ENCODE measurements at regions not wholly inside any gene's neighbourhood (a gene's known extent, or its start where the extent isn't known, plus 50 kb on each side); places are given as distances from the start of the nearest gene placed in this dataset.

GRCh38 chr12:77225373-77225772 is 160.0 kb upstream of the E2F7 start:
- Histone ChIP-seq H3K4me3 (ENCODE audit: insufficient read depth, low read depth, low read length) (no peak overlapping the region), H3K27me3 (ENCODE audit: control insufficient read depth, insufficient read depth, low read length) (no peaks in the 10 kb centered on the region), H3K18ac (ENCODE audit: low read depth, low read length) (no peak overlapping the region), H3K36me3 (ENCODE audit: control insufficient read depth, insufficient read depth, low read length) (no peaks in the 10 kb centered on the region), H3K9me3 (ENCODE audit: control insufficient read depth, insufficient read depth, low read length) (no peaks in the 10 kb centered on the region), H2BK20ac (ENCODE audit: low read depth, low read length) (no peak overlapping the region), H2BK120ac (ENCODE audit: low read depth, low read length) (no peak overlapping the region), H4K8ac (ENCODE audit: low read depth in 2 of 2, low read length in 2 of 2) (no peak overlapping the region), H3K9me1 (ENCODE audit: insufficient read depth, low read length) (no peaks in the 10 kb centered on the region), H3K23ac (ENCODE audit: low read depth, low read length) (no peak overlapping the region), H4K5ac (ENCODE audit: low read depth, low read length) (no peak overlapping the region), H2AK9ac (replicated peaks; ENCODE audit: low read depth, low read length, poor library complexity) (no peak overlapping the region), H3K27ac (ENCODE audit: insufficient read depth, low read length) (no peak overlapping the region), H3K56ac (ENCODE audit: extremely low read depth, insufficient read depth, low read length) (no peak overlapping the region), H3K4me2 (ENCODE audit: low read depth, low read length) (no peak overlapping the region), H2BK15ac (ENCODE audit: low read depth, low read length) (no peak overlapping the region), H4K91ac (ENCODE audit: insufficient read depth, low read depth, low read length) (no peak overlapping the region), H4K20me1 (ENCODE audit: insufficient read depth, low read length) (no peaks in the 10 kb centered on the region), H3K79me1 (ENCODE audit: low read depth in 1 of 2, low read length in 2 of 2) (no peaks in the 10 kb centered on the region), H2AK5ac (ENCODE audit: low read depth, low read length) (no peak overlapping the region), H2AFZ (replicated peaks; ENCODE audit: low read length, poor library complexity) (no peak overlapping the region), H3K4me1 (ENCODE audit: control insufficient read depth, insufficient read depth, low read length) (no peaks in the 10 kb centered on the region), H3K14ac (replicated peaks; ENCODE audit: low read depth, low read length) (no peak overlapping the region), H3K9ac (ENCODE audit: low read depth, low read length) (no peak overlapping the region), H3K4ac (ENCODE audit: low read depth, low read length) (no peak overlapping the region), H2BK5ac (ENCODE audit: low read depth, low read length, poor library complexity, severe bottlenecking) (no peak overlapping the region)
- WGBS, 2 experiments (ENCODE audit: extremely low coverage in 2 of 2, insufficient read length in 1 of 2) = no CpG with 5 or more reads among the region's 4 CpGs
- no TSS peak for BruUV-seq (replicated peaks)
- ChIA-PET POLR2A (ENCODE audit: unreplicated experiment) (no interaction called here), CTCF (interaction anchor here (1.4 kb wide), 1 partner anchor 73 kb away, joined by 3 read pairs; no protein-coding TSS in a partner anchor)
- TF ChIP-seq USF2 (IDR thresholded peaks at IDR 0.05; ENCODE audit: low read depth, low read length) (no peak), FOS (IDR thresholded peaks at IDR 0.05; ENCODE audit: low read depth, low read length) (no peak), MXI1 (IDR thresholded peaks at IDR 0.05; ENCODE audit: borderline replicate concordance, low read depth, low read length) (no peak), RAD21 (IDR thresholded peaks at IDR 0.05; ENCODE audit: low read length) (no peak), POLR2A (IDR thresholded peaks at IDR 0.05; ENCODE audit: low read depth, low read length) (no peak), CTCF (conservative IDR thresholded peaks at IDR 0.05; ENCODE audit: low read depth, low read length) (no peak), MAFK (IDR thresholded peaks at IDR 0.05; ENCODE audit: low read depth, low read length) (no peak), RFX5 (IDR thresholded peaks at IDR 0.05; ENCODE audit: low read depth, low read length) (no peak), NFE2L2 (IDR thresholded peaks at IDR 0.05; ENCODE audit: low read depth, low read length) (no peak), ELK1 (IDR thresholded peaks at IDR 0.05; ENCODE audit: borderline replicate concordance, low read depth, low read length) (no peak), RCOR1 (IDR thresholded peaks at IDR 0.05; ENCODE audit: insufficient replicate concordance, low read length) (no peak), SMC3 (IDR thresholded peaks at IDR 0.05; ENCODE audit: low read depth, low read length) (no peak), CHD1 (IDR thresholded peaks at IDR 0.05; ENCODE audit: low read depth, low read length) (no peak), MAZ (IDR thresholded peaks at IDR 0.05; ENCODE audit: borderline replicate concordance, low read depth, low read length) (no peak)
- intact Hi-C loops (cut with micrococcal nuclease) (no loop called here), in situ Hi-C loops (cut with MboI; ENCODE audit: low sequenced_read_pairs) (no loop called here), dilution Hi-C loops (cut with HindIII; ENCODE audit: low sequenced_read_pairs, unreplicated experiment) (no loop called here)
- ATAC-seq (ENCODE audit: low read depth) = no peak
- DNase-seq = no peak

Data from IMR-90 (cell line).